Fibroblast of the aortic adventitia (primary cell): ENCODE measurements at regions not wholly inside any gene's neighbourhood (a gene's known extent, or its start where the extent isn't known, plus 50 kb on each side); places are given as distances from the start of the nearest gene placed in this dataset.
A peak's percentile ranks its signal among the peaks of the same experiment; 100 is the strongest.

ENCODE experiments used
- DNase-seq: peaks from one replicate; pipeline ENCODE4 v3.0.0-alpha.2; 2010; ENCODE audit warnings: low read depth
- H3K4me3 ChIP-seq: 2 replicates; pipeline ENCODE4 v1.5.1; 2011; ENCODE audit warnings: low read depth, mild to moderate bottlenecking, control low read depth, low read length, moderate library complexity
- CTCF ChIP-seq: IDR thresholded peaks from 2 replicates; pipeline ENCODE4 v1.5.1; 2011; ENCODE audit warnings: mild to moderate bottlenecking, low read length, control low read depth, inconsistent platforms; ENCODE audit not compliant: insufficient read depth

DNA sequence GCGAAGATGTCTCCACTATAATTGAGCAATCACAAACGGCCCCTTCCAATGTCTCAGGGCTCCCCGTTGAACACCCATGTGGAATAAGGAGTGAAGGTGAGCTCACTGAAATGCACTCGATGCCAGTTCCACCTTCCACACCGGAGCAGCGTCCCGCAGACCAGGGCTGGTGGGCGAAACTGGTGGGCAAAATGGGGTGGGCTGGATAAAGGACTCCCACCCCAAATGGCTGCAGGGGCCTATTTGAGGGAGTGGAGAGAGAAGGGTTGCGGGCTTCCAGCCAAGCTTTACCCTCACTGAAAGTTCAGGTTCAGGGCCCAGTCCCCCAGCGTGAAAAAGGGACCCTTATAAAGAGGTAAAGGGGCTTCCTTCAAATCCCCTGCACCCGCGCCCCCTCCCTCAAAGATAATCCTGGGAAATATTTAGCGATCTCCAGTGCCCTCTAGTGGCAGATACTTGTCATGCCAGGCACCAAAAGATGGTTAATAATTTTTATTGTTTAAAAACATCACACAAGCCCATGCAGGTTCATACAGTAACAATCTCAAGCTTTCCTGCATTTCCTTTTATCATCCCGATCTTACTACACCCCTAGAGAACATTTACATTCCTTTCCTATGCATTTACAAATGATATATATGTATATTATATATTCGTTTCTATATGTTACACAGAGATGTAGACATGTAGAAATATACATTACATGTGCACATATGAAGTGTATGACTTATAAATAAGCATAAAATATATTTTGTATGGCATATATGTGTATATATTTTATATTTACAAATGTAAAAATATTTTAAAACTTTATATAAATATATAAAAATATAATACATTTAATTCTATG, 58.2 kb upstream of the NKX2-2 start:
- TF ChIP-seq CTCF, result peak; percentile 87
- peak; percentile 20 for DNase-seq
- no peak overlapping the region for H3K4me3 ChIP-seq

- TF ChIP-seq CTCF, result no peak
Observed at GRCh38 chr20:21570285-21570992, 56.6 kb upstream of the NKX2-2 start.

GRCh38 chr20:21569586-21569985, 55.7 kb upstream of the NKX2-2 start:
- no peak for TF ChIP-seq CTCF
- no peak overlapping the region for H3K4me3 ChIP-seq
- no peak for DNase-seq

More at GRCh38 chr20:21570285-21570992, 56.6 kb upstream of the NKX2-2 start:
- DNase-seq, result no peak
- no peak overlapping the region for H3K4me3 ChIP-seq

DNA sequence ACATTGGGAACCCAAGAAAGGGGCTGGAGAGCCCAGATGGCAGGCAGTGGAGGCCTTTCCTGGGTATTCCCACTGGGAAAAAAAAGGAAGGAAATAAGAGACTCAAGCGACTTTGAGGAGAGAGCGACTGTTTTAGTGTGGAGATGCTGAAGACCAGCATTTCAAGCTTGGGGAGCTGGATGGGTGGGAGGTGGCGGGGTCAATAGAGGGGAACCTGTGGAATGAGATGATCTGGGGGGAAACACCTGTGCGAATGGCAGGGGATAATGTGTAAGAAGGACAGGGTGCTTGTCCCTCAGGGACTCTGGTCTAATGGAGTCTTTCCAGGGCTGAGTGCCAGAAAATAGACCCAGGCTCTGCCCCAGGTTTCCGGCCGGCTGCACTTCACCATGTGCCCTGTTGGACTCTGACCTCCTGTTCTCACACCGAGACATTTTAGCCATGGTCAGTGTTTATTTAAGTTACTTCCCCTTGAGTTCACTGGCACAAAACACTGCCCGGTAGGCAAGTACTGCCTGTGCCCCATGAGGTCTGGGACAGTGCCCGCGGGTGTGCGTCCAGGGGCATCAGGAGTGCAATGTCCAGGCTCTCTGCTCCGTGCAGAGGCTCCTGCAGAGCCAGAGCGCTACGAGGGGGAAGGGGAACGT, 50.4 kb upstream of the NKX2-2 start:
- no peak for TF ChIP-seq CTCF
- H3K4me3 ChIP-seq, result no peak overlapping the region
- no peak for DNase-seq
